Mesendoderm (in vitro differentiated cells): ENCODE measurements at regions not wholly inside any gene's neighbourhood (a gene's known extent, or its start where the extent isn't known, plus 50 kb on each side); places are given as distances from the start of the nearest gene placed in this dataset.

Experiments
- DNase-seq: peaks from one replicate; pipeline ENCODE4 v3.0.0; 2013
- H2AK5ac ChIP-seq: 2 replicates; pipeline ENCODE4 v1.6.1; 2013; ENCODE audit warnings: low read length, inconsistent platforms
- H2BK120ac ChIP-seq: 2 replicates; pipeline ENCODE4 v1.6.1; 2013; ENCODE audit warnings: low read depth, mild to moderate bottlenecking, low read length, moderate library complexity, mixed read lengths
- H2BK15ac ChIP-seq: replicated peaks from 2 replicates; pipeline ENCODE4 v1.6.1; 2013; ENCODE audit warnings: low read depth, mild to moderate bottlenecking, moderate library complexity
- H2BK5ac ChIP-seq: 2 replicates; pipeline ENCODE4 v1.6.1; 2013; ENCODE audit warnings: low read length, inconsistent platforms
- H3K18ac ChIP-seq: 2 replicates; pipeline ENCODE4 v1.6.1; 2013; ENCODE audit warnings: mild to moderate bottlenecking, low read length, mixed read lengths
- H3K23ac ChIP-seq: one replicate; pipeline ENCODE4 v1.6.1; 2013; ENCODE audit warnings: low read length
- H3K27ac ChIP-seq: 2 replicates; pipeline ENCODE4 v1.5.1; 2013; ENCODE audit warnings: low read depth, mild to moderate bottlenecking, inconsistent platforms, low read length, moderate library complexity
- H3K27me3 ChIP-seq: 2 replicates; pipeline ENCODE4 v1.6.1; 2013; ENCODE audit warnings: low read length, control low read depth, mild to moderate bottlenecking, inconsistent platforms; ENCODE audit not compliant: insufficient read depth, poor library complexity
- H3K36me3 ChIP-seq: 2 replicates; pipeline ENCODE4 v1.6.1; 2013; ENCODE audit warnings: low read length, inconsistent platforms; ENCODE audit not compliant: control insufficient read depth, insufficient read depth
- H3K4ac ChIP-seq: one replicate; pipeline ENCODE4 v1.6.1; 2013; ENCODE audit warnings: low read depth, mild to moderate bottlenecking, low read length, moderate library complexity
- H3K4me1 ChIP-seq: 2 replicates; pipeline ENCODE4 v1.6.1; 2013; ENCODE audit warnings: low read depth, low read length, inconsistent platforms; ENCODE audit not compliant: control insufficient read depth
- H3K4me2 ChIP-seq: 2 replicates; pipeline ENCODE4 v1.6.1; 2013; ENCODE audit warnings: low read length
- H3K4me3 ChIP-seq: 2 replicates; pipeline ENCODE4 v1.5.1; 2013; ENCODE audit warnings: mild to moderate bottlenecking, low read length
- H3K56ac ChIP-seq: one replicate; pipeline ENCODE4 v1.6.1; 2013; ENCODE audit warnings: low read length
- H3K79me1 ChIP-seq: 2 replicates; pipeline ENCODE4 v1.6.1; 2013; ENCODE audit warnings: low read length, inconsistent platforms
- H3K79me2 ChIP-seq: 2 replicates; pipeline ENCODE4 v1.6.1; 2013; ENCODE audit warnings: mild to moderate bottlenecking, low read length; ENCODE audit not compliant: control insufficient read depth, insufficient read depth
- H3K9ac ChIP-seq: 2 replicates; pipeline ENCODE4 v1.6.1; 2013; ENCODE audit warnings: low read length, inconsistent platforms
- H4K5ac ChIP-seq: one replicate; pipeline ENCODE4 v1.6.1; 2013; ENCODE audit warnings: low read length
- H4K8ac ChIP-seq: one replicate; pipeline ENCODE4 v1.6.1; 2013; ENCODE audit warnings: low read depth, mild to moderate bottlenecking, control low read depth, low read length, moderate library complexity
- WGBS: extraction: QIAGEN DNeasy Blood & Tissue Kit; methylation state at CpG from one replicate; pipeline ENCODE4 v1.1.7; 2013; ENCODE audit warnings: low lambda C conversion rate, missing lambda C conversion rate; ENCODE audit not compliant: insufficient coverage; ENCODE audit errors: extremely low coverage; 5-methylcytosine and 5-hydroxymethylcytosine counted together

- no peak overlapping the region for H2BK120ac ChIP-seq
- no peaks in the 10 kb centered on the region for H3K27me3 ChIP-seq
- no peak overlapping the region for H3K4me3 ChIP-seq
- no peaks in the 10 kb centered on the region for H3K4me1 ChIP-seq
- no CpG with 5 or more reads among the region's 2 CpGs for WGBS
- no peak overlapping the region for H4K5ac ChIP-seq
- DNase-seq: no peak
- no peak overlapping the region for H3K4me2 ChIP-seq
- H2BK5ac ChIP-seq: no peak overlapping the region
- H3K27ac ChIP-seq: no peak overlapping the region
- no peak overlapping the region for H2BK15ac ChIP-seq
- no peak overlapping the region for H3K23ac ChIP-seq
- no peak overlapping the region for H3K18ac ChIP-seq
- H4K8ac ChIP-seq: no peak overlapping the region
- no peaks in the 10 kb centered on the region for H3K79me1 ChIP-seq
- no peak overlapping the region for H2AK5ac ChIP-seq
- no peak overlapping the region for H3K56ac ChIP-seq
- H3K79me2 ChIP-seq: no peaks in the 10 kb centered on the region
- no peaks in the 10 kb centered on the region for H3K36me3 ChIP-seq
- H3K9ac ChIP-seq: no peak overlapping the region
- no peak overlapping the region for H3K4ac ChIP-seq
These were observed 108.8 kb upstream of the AFDN start for GRCh38 chr6:167717867-167718266.

GRCh38 chr6:167719920-167720319 is 106.8 kb upstream of the AFDN start:
- Histone ChIP-seq H3K4me2 (no peak overlapping the region), H3K79me2 (no peaks in the 10 kb centered on the region), H3K36me3 (no peaks in the 10 kb centered on the region), H3K18ac (no peak overlapping the region), H3K23ac (no peak overlapping the region), H3K4me3 (no peak overlapping the region), H3K4ac (no peak overlapping the region), H3K9ac (no peak overlapping the region), H2AK5ac (no peak overlapping the region), H3K79me1 (no peaks in the 10 kb centered on the region), H2BK15ac (no peak overlapping the region), H3K27me3 (no peaks in the 10 kb centered on the region), H4K8ac (no peak overlapping the region), H3K27ac (no peak overlapping the region), H3K4me1 (no peaks in the 10 kb centered on the region), H3K56ac (no peak overlapping the region), H2BK5ac (no peak overlapping the region), H4K5ac (no peak overlapping the region), H2BK120ac (no peak overlapping the region)
- no peak for DNase-seq
- no CpG with 5 or more reads among the region's 23 CpGs for WGBS

- no peak for DNase-seq
These were observed 106.0 kb upstream of the AFDN start for GRCh38 chr6:167720456-167721285.

GRCh38 chr6:167721291-167721690 is 105.4 kb upstream of the AFDN start:
- no peak overlapping the region for H2AK5ac ChIP-seq
- H3K56ac ChIP-seq: no peak overlapping the region
- no peak overlapping the region for H3K23ac ChIP-seq
- H3K4ac ChIP-seq: no peak overlapping the region
- H3K9ac ChIP-seq: no peak overlapping the region
- no peak overlapping the region for H2BK120ac ChIP-seq
- H4K5ac ChIP-seq: no peak overlapping the region
- H2BK15ac ChIP-seq: no peak overlapping the region
- H3K4me3 ChIP-seq: no peak overlapping the region
- no peak overlapping the region for H2BK5ac ChIP-seq
- H3K79me2 ChIP-seq: no peaks in the 10 kb centered on the region
- no peak for DNase-seq
- WGBS: no CpG with 5 or more reads among the region's 10 CpGs
- H3K27ac ChIP-seq: no peak overlapping the region
- H3K4me1 ChIP-seq: no peaks in the 10 kb centered on the region
- H3K4me2 ChIP-seq: no peak overlapping the region
- no peaks in the 10 kb centered on the region for H3K79me1 ChIP-seq
- H4K8ac ChIP-seq: no peak overlapping the region
- no peak overlapping the region for H3K18ac ChIP-seq
- H3K36me3 ChIP-seq: no peaks in the 10 kb centered on the region
- H3K27me3 ChIP-seq: no peaks in the 10 kb centered on the region

More at GRCh38 chr6:167720456-167721285, 106.0 kb upstream of the AFDN start:
- no peak overlapping the region for H3K9ac ChIP-seq
- no peak overlapping the region for H2BK120ac ChIP-seq
- no peak overlapping the region for H3K4ac ChIP-seq
- H3K4me3 ChIP-seq: no peak overlapping the region
- no peaks in the 10 kb centered on the region for H3K79me2 ChIP-seq
- no peak overlapping the region for H4K8ac ChIP-seq
- no peak overlapping the region for H3K4me2 ChIP-seq
- no peak overlapping the region for H3K56ac ChIP-seq
- no peak overlapping the region for H3K18ac ChIP-seq
- no peak overlapping the region for H3K23ac ChIP-seq
- H4K5ac ChIP-seq: no peak overlapping the region
- H3K79me1 ChIP-seq: no peaks in the 10 kb centered on the region
- no peaks in the 10 kb centered on the region for H3K27me3 ChIP-seq
- no peaks in the 10 kb centered on the region for H3K36me3 ChIP-seq
- H3K4me1 ChIP-seq: no peaks in the 10 kb centered on the region
- H3K27ac ChIP-seq: no peak overlapping the region
- no peak overlapping the region for H2AK5ac ChIP-seq
- H2BK15ac ChIP-seq: no peak overlapping the region
- no CpG with 5 or more reads among the region's 31 CpGs for WGBS
- H2BK5ac ChIP-seq: no peak overlapping the region

- no peaks in the 10 kb centered on the region for H3K79me2 ChIP-seq
- DNase-seq: no peak
- H3K23ac ChIP-seq: no peak overlapping the region
- H2AK5ac ChIP-seq: no peak overlapping the region
- H3K4me3 ChIP-seq: no peak overlapping the region
- no peak overlapping the region for H4K5ac ChIP-seq
- H3K9ac ChIP-seq: no peak overlapping the region
- peak overlapping the region; percentile 6 for H3K4ac ChIP-seq
- no peak overlapping the region for H3K56ac ChIP-seq
- H3K27me3 ChIP-seq: no peaks in the 10 kb centered on the region
- H2BK120ac ChIP-seq: no peak overlapping the region
- no peaks in the 10 kb centered on the region for H3K79me1 ChIP-seq
- H2BK5ac ChIP-seq: no peak overlapping the region
- no peaks in the 10 kb centered on the region for H3K4me1 ChIP-seq
- H3K4me2 ChIP-seq: no peak overlapping the region
- no peak overlapping the region for H4K8ac ChIP-seq
- peak overlapping the region; percentile 9 for H3K18ac ChIP-seq
- no CpG with 5 or more reads among the region's 21 CpGs for WGBS
- no peak overlapping the region for H2BK15ac ChIP-seq
- no peaks in the 10 kb centered on the region for H3K36me3 ChIP-seq
- H3K27ac ChIP-seq: no peak overlapping the region
These were observed 103.9 kb upstream of the AFDN start for GRCh38 chr6:167722634-167723309.
